IPS-18c (cell line): ENCODE measurements at regions not wholly inside any gene's neighbourhood (a gene's known extent, or its start where the extent isn't known, plus 50 kb on each side); places are given as distances from the start of the nearest gene placed in this dataset.

Experiments used
- H3K4me3 ChIP-seq: 2 replicates; pipeline ENCODE4 v1.7.0; 2013; ENCODE audit warnings: low read depth, mild to moderate bottlenecking, low read length, moderate library complexity; ENCODE audit not compliant: insufficient read depth
- H3K9me3 ChIP-seq: one replicate; pipeline ENCODE4 v1.6.1; 2013; ENCODE audit warnings: mild to moderate bottlenecking, low read length, moderate library complexity; ENCODE audit not compliant: control insufficient read depth, insufficient read depth

- H3K4me3 ChIP-seq, result no peak overlapping the region
These were observed 304.4 kb upstream of the ADGRL2 start for GRCh38 chr1:81496349-81496748.

DNA sequence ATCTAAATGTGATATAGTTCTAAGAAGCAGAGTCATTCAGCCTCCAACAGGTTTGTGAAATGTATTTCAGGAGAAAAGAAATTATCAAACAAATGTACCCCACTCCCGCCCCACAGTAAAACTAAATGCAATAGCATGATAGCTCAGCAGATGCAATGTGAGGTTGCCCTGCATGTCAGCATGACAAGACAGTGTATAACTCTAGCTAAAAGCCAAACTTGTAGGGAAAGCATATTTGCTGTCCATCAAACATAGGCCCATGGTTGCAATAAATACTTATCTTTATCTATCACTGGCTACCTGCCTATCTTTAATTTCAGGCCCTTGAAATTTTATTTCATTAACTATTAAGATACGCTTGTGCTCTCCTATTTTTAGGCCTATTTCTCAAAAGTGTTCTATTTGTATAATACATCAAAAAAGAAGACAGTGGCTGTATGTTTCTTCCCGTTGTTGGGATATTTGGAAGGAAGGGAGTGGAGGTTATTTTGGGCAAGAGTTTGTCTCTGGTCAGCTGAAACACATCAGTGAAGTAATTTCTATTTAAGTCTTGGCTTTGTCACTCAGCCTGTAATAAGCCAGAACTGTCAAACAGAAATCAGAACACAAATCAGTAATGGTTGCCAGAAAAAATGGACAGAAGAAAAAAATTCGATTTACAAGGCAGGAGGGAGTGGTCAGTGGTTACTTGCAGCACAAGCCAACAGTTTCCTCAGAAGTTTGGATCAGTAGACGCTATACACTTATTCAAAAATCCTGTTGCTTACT lies 307.4 kb upstream of the ADGRL2 start:
- H3K4me3 ChIP-seq, result no peak overlapping the region

More at GRCh38 chr1:81496349-81496748, 304.4 kb upstream of the ADGRL2 start:
- H3K9me3 ChIP-seq, result no peaks in the 10 kb centered on the region

DNA sequence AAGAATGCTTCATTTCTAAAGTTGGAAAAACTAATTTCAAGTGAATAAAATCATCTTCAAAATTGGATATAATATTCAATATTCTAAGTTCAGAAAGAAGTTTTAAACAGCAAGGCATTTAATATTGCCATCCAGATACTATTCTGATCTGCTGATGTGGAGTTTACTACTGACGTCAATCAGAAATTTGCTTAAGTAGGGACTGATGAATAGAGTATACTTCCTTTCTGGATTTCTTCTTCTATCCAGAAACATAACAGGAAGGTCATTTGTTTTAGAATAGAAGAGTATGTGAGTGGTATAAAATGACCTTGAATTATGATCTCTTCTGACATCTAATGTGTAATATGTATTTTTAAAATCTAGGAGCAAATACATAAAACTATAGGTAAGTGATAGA lies 308.1 kb upstream of the ADGRL2 start:
- Histone ChIP-seq H3K4me3 (no peak overlapping the region), H3K9me3 (no peaks in the 10 kb centered on the region)

More for the DNA sequence above, 307.4 kb upstream of the ADGRL2 start:
- H3K9me3 ChIP-seq, result no peaks in the 10 kb centered on the region

DNA sequence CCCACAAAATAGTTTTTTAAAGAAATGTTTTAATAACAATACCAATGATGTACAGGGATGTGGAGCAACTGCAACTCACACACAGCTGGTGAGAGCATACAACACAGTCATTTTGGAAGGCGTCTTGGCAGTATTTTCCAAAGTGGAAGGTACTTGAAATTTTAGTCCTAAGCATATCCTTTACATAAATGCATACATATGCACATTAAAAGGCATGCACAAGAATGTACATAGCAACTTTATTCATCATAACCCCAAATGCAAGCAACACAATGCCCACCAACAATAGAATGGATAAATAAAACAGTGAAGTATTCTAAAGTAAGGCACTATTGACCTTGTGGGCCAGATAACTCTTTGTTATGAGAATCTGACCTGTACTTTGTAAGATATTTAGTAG lies 310.1 kb upstream of the ADGRL2 start:
- no peak overlapping the region for H3K4me3 ChIP-seq
- H3K9me3 ChIP-seq, result no peaks in the 10 kb centered on the region

DNA sequence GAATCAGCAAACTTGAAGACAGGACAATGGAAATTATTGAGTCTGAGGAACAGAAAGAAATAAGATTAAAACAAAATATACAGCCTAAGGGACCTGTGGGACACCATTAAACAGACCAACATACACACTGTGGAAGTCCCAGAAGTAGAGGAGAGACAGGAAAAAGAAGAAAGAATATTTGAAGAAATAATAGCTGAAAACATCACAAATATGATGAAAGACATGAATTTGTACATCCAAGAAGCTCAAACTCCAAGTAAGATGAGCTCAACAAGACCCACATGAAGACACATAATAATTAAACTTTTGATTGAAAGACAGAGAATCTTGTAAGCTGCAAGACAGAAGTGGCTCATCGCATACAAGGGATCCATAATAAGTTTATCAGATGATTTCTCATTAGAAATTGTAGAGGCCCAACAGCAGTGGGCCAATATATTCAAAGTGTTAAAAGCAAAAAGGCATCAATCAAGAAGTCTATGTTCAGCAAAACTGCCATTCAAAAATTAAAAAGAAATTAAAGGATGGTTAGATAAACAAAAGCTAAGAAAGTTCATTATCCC lies 311.3 kb upstream of the ADGRL2 start:
- Histone ChIP-seq H3K9me3 (no peaks in the 10 kb centered on the region), H3K4me3 (no peak overlapping the region)

GRCh38 chr1:81484284-81484683 lies 316.4 kb upstream of the ADGRL2 start:
- Histone ChIP-seq H3K4me3 (no peak overlapping the region), H3K9me3 (no peaks in the 10 kb centered on the region)

GRCh38 chr1:81478219-81478618 lies 322.5 kb upstream of the ADGRL2 start:
- Histone ChIP-seq H3K4me3 (no peak overlapping the region), H3K9me3 (no peaks in the 10 kb centered on the region)

DNA sequence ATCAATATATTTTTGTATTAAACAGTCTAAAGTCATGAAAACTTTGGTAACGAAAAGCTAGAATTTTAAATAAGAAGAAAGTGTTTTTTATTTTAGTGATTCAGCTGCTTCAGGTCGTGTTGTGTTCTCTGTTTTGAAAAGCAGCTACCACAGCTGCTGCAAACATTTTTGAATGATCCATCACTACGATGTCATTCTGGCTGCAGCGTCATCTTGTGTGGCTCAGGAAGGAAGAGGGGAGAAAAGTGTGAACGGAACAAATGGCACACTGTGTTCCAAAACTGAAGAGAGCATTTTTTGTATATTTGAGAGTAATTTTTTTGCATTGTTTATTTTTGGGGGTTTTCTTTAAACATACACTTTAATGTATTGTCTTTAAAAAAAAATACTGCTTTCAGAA lies 323.0 kb upstream of the ADGRL2 start:
- Histone ChIP-seq H3K9me3 (no peaks in the 10 kb centered on the region), H3K4me3 (no peak overlapping the region)

- H3K9me3 ChIP-seq, result no peaks in the 10 kb centered on the region
- H3K4me3 ChIP-seq, result no peak overlapping the region
These were observed 328.3 kb upstream of the ADGRL2 start for GRCh38 chr1:81472387-81472786.

DNA sequence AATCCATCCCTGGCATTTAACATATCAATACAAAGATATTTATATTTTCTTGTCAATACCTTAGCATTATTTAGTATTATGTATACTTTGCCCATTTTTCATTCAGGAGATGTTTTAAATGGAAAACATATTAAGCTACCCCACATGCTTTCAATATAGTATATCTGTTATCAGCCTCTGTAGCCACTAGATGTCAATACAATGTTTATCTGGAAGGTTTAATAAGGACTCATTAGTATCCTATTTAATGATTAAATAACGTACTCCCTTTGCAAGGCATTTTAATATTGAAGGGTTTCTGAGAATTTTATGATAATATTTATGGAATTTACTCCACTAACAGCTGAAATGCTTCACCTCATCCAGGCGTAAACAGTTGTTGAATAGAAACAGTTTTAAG lies 329.5 kb upstream of the ADGRL2 start:
- H3K9me3 ChIP-seq, result no peaks in the 10 kb centered on the region
- no peak overlapping the region for H3K4me3 ChIP-seq

DNA sequence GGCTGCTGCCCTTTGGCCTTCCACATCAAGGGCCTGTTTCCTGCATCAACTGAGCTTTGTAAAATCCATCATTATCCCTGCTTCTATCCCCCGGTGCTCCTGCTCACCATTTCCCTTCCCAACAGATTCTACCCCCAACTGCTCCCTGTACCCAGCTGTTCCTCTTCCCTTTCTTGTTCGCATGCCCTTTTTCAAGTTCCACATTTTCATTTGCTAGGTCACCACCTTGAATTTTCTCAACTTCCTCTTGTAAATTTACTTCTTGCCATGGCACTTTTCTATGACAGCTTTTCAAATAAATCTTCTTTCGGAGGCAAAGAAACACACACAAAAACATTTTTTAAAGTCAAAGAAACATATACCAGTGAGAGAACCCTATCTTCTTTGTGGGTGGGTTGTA lies 330.5 kb upstream of the ADGRL2 start:
- H3K4me3 ChIP-seq, result no peak overlapping the region
- H3K9me3 ChIP-seq, result no peaks in the 10 kb centered on the region

DNA sequence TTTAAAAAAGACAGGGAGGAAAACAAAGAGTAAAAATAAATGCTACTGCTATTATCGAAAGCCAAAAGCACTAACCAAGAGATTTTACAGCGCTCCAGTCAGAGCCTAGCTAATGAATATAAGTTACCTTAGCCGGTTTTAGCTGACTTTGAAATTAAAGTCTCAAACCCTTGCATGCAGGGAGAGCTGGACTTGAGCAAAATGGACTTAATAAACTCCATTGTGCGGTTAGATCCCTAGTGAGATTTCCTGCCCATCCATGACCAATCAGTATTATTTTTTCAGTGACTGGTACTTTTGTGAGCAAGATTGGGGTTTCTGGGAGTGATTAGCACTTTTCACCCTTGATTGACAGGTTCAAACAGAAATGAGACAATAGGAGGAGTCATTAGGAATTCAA lies 333.4 kb upstream of the ADGRL2 start:
- Histone ChIP-seq H3K9me3 (no peaks in the 10 kb centered on the region), H3K4me3 (no peak overlapping the region)

DNA sequence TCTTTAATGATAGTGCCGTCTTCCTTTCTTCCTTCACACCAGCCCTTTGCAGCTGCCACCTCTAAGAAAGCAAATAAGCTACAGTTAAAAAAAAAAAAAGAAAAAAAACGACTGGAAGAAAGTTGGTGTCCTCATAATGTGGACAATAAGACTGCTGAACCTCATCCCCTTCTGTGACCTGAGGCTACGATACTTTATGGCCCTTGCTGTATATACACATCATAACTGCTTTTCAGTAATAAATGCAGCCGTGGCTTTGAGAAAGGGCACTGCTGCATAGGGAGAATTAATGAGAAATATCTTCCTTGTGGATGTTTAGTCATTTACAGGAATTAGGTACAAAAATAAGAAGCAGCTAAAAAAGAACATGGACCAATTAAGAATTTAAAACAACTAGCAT lies 333.8 kb upstream of the ADGRL2 start:
- Histone ChIP-seq H3K9me3 (no peaks in the 10 kb centered on the region), H3K4me3 (no peak overlapping the region)

- Histone ChIP-seq H3K9me3 (no peaks in the 10 kb centered on the region), H3K4me3 (no peak overlapping the region)
These were observed 336.5 kb upstream of the ADGRL2 start for GRCh38 chr1:81463936-81464837.

GRCh38 chr1:81459043-81459442 lies 341.7 kb upstream of the ADGRL2 start:
- no peaks in the 10 kb centered on the region for H3K9me3 ChIP-seq
- no peak overlapping the region for H3K4me3 ChIP-seq

- Histone ChIP-seq H3K4me3 (no peak overlapping the region), H3K9me3 (no peaks in the 10 kb centered on the region)
These were observed 342.5 kb upstream of the ADGRL2 start for GRCh38 chr1:81458186-81458585.

GRCh38 chr1:81455481-81455880 lies 345.3 kb upstream of the ADGRL2 start:
- H3K9me3 ChIP-seq, result no peaks in the 10 kb centered on the region
- H3K4me3 ChIP-seq, result no peak overlapping the region

DNA sequence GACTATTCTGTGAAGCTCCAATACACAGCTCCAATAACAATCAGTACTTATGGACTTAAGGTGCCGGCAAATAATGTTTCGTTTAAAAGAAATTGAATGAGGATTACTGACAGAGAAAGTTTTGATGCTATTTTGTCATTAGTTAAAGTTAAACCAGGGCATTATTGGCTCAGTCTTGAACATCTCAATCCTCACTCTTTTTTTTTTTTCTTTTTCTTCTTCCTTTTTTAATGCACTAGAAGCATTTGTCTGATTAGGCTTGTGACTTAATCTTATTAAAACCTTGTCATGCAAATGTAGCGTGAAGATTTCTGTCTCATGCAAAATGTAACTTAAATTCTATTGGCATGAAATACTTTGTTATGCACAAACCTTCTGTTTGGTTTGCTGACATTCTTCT lies 346.8 kb upstream of the ADGRL2 start:
- H3K4me3 ChIP-seq, result no peak overlapping the region
- no peaks in the 10 kb centered on the region for H3K9me3 ChIP-seq
